Activated CD8-positive, alpha-beta T cell treated with anti-CD3 and anti-CD28 coated beads, Interleukin-2, amount 10 ng/mL, durations not matched to agents 7 days and 5 days (primary cell): ENCODE measurements at regions not wholly inside any gene's neighbourhood (a gene's known extent, or its start where the extent isn't known, plus 50 kb on each side); places are given as distances from the start of the nearest gene placed in this dataset.

ENCODE experiments used
- ATAC-seq: fragments of 150-1000 bp; cut with Tn5 transposase; one replicate; pipeline ENCODE4 v1.10.0; 2021; ENCODE audit warnings: moderate library complexity
- CTCF ChIA-PET: fragments of 350-600 bp; sonication (Branson Sonifier 250); formaldehyde crosslinking; loops from one replicate; lab custom pipeline; 2021; ENCODE audit warnings: antibody characterized with exemption; lab: Charles Lee
- POLR2A ChIA-PET: fragments of 350-600 bp; sonication (Branson Sonifier 250); formaldehyde crosslinking; loops from one replicate; lab custom pipeline; 2021; ENCODE audit warnings: antibody characterized with exemption; lab: Charles Lee
- DNase-seq: peaks from one replicate; pipeline ENCODE4 v3.0.0-alpha.2; 2020
- H3K27ac Mint-ChIP-seq: one replicate; pipeline ENCODE4 v1.8.0; 2021; ENCODE audit warnings: mild to moderate bottlenecking, mixed read lengths
- H3K27me3 Mint-ChIP-seq: one replicate; pipeline ENCODE4 v1.8.0; 2021; ENCODE audit warnings: low read depth, mixed read lengths
- H3K36me3 Mint-ChIP-seq: one replicate; pipeline ENCODE4 v1.8.0; 2021; ENCODE audit warnings: low read depth, mixed read lengths
- H3K4me1 Mint-ChIP-seq: one replicate; pipeline ENCODE4 v1.8.0; 2021; ENCODE audit warnings: low read depth, mixed read lengths
- H3K4me3 Mint-ChIP-seq: one replicate; pipeline ENCODE4 v1.8.0; 2021; ENCODE audit warnings: mild to moderate bottlenecking, mixed read lengths
- H3K9me3 Mint-ChIP-seq: one replicate; pipeline ENCODE4 v1.8.0; 2022; ENCODE audit warnings: mixed read lengths; ENCODE audit not compliant: insufficient read depth

GRCh38 chr3:115445559-115445958 lies 177.8 kb upstream of the GAP43 start:
- Mint-ChIP-seq H3K4me3 (no peak overlapping the region), H3K27ac (no peak overlapping the region), H3K9me3 (no peaks in the 10 kb centered on the region), H3K4me1 (no peaks in the 10 kb centered on the region), H3K27me3 (no peaks in the 10 kb centered on the region), H3K36me3 (no peaks in the 10 kb centered on the region)
- DNase-seq (no peak), ATAC-seq (no peak)
- ChIA-PET CTCF (no interaction called here), POLR2A (no interaction called here)

DNA sequence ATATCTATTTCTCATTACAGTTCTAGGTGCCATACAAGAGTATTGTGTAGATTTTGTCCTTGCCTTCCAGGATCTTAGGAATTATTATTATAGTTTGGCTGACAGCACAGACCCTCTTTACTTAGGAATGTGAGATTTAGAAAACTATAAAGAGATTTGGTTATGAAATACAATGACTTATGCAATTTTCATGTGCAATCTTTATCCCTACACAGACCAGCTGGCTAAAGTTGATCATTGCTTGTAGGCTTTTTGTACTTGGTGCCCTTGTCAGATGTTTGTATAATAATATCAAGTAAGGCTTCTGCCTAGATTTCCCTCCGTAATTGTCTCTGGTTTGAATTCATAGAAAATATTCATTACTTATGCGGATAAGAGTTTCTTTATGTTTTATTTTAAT lies 174.5 kb upstream of the GAP43 start:
- ATAC-seq = no peak
- Mint-ChIP-seq H3K27me3 (no peaks in the 10 kb centered on the region), H3K4me3 (no peak overlapping the region), H3K4me1 (no peaks in the 10 kb centered on the region), H3K36me3 (no peaks in the 10 kb centered on the region), H3K9me3 (no peaks in the 10 kb centered on the region), H3K27ac (no peak overlapping the region)
- no peak for DNase-seq
- CTCF ChIA-PET = no interaction called here
- POLR2A ChIA-PET = no interaction called here

- ChIA-PET POLR2A (no interaction called here), CTCF (no interaction called here)
- no peak for DNase-seq
- H3K27ac Mint-ChIP-seq = no peak overlapping the region
- H3K4me1 Mint-ChIP-seq = no peaks in the 10 kb centered on the region
- no peaks in the 10 kb centered on the region for H3K27me3 Mint-ChIP-seq
- no peaks in the 10 kb centered on the region for H3K36me3 Mint-ChIP-seq
- H3K4me3 Mint-ChIP-seq = no peak overlapping the region
- no peak for ATAC-seq
- no peaks in the 10 kb centered on the region for H3K9me3 Mint-ChIP-seq
Observed at GRCh38 chr3:115450036-115450435, 173.3 kb upstream of the GAP43 start.

- H3K4me1 Mint-ChIP-seq = no peaks in the 10 kb centered on the region
- no peaks in the 10 kb centered on the region for H3K9me3 Mint-ChIP-seq
Observed at GRCh38 chr3:115464036-115464435, 159.3 kb upstream of the GAP43 start.

GRCh38 chr3:115469649-115470048 lies 153.7 kb upstream of the GAP43 start:
- no peak for ATAC-seq
- CTCF ChIA-PET = no interaction called here

More at GRCh38 chr3:115464036-115464435, 159.3 kb upstream of the GAP43 start:
- CTCF ChIA-PET = no interaction called here
- H3K4me3 Mint-ChIP-seq = no peak overlapping the region
- no peak for ATAC-seq
- no peaks in the 10 kb centered on the region for H3K36me3 Mint-ChIP-seq
- POLR2A ChIA-PET = no interaction called here
- H3K27ac Mint-ChIP-seq = no peak overlapping the region
- DNase-seq = no peak
- peaks cover 3% of the 10 kb centered on the region for H3K27me3 Mint-ChIP-seq

DNA sequence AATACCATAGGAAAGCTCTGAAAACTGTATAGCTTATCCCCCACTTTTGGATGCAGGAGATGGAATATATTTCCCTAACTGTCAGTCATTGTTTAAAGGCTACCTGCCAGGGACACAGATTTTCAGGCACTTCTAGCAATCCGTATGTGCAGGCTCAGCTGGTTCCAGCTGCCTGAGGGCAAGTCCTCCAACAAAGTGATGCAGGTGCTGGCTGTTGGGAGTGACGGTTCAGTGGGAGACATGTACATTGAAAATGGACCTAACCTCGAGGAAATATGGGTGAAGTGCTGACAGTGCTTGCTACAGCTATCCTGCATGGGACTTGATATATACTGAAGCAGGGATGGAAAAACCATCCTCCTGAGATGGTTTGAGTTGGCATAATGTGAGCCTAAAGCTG lies 153.1 kb upstream of the GAP43 start:
- peaks cover 3% of the 10 kb centered on the region for H3K27me3 Mint-ChIP-seq
- no peaks in the 10 kb centered on the region for H3K36me3 Mint-ChIP-seq
- DNase-seq (no peak), ATAC-seq (no peak)
- no peak overlapping the region for H3K4me3 Mint-ChIP-seq
- POLR2A ChIA-PET = interaction anchor here (0.8 kb wide), 1 partner anchor 758 kb away, joined by 3 read pairs; no protein-coding TSS in a partner anchor
- H3K27ac Mint-ChIP-seq = no peak overlapping the region
- CTCF ChIA-PET = no interaction called here
- no peaks in the 10 kb centered on the region for H3K4me1 Mint-ChIP-seq
- no peaks in the 10 kb centered on the region for H3K9me3 Mint-ChIP-seq

More at GRCh38 chr3:115469649-115470048, 153.7 kb upstream of the GAP43 start:
- POLR2A ChIA-PET = interaction anchor here (0.8 kb wide), 1 partner anchor 757 kb away, joined by 3 read pairs; no protein-coding TSS in a partner anchor
- H3K4me3 Mint-ChIP-seq = no peak overlapping the region
- DNase-seq = no peak
- H3K36me3 Mint-ChIP-seq = no peaks in the 10 kb centered on the region
- no peaks in the 10 kb centered on the region for H3K4me1 Mint-ChIP-seq
- peaks cover 3% of the 10 kb centered on the region for H3K27me3 Mint-ChIP-seq
- H3K9me3 Mint-ChIP-seq = no peaks in the 10 kb centered on the region
- H3K27ac Mint-ChIP-seq = no peak overlapping the region

- no peak for ATAC-seq
- ChIA-PET CTCF (no interaction called here), POLR2A (no interaction called here)
- no peak for DNase-seq
- Mint-ChIP-seq H3K27ac (no peak overlapping the region), H3K9me3 (no peaks in the 10 kb centered on the region), H3K4me1 (no peaks in the 10 kb centered on the region), H3K4me3 (no peak overlapping the region), H3K36me3 (no peaks in the 10 kb centered on the region), H3K27me3 (no peaks in the 10 kb centered on the region)
Observed at GRCh38 chr3:115475178-115476041, 147.9 kb upstream of the GAP43 start.

- no peaks in the 10 kb centered on the region for H3K9me3 Mint-ChIP-seq
- H3K27me3 Mint-ChIP-seq = no peaks in the 10 kb centered on the region
- no peak overlapping the region for H3K27ac Mint-ChIP-seq
- CTCF ChIA-PET = no interaction called here
- ATAC-seq (no peak), DNase-seq (no peak)
- POLR2A ChIA-PET = no interaction called here
- H3K36me3 Mint-ChIP-seq = no peaks in the 10 kb centered on the region
- H3K4me3 Mint-ChIP-seq = no peak overlapping the region
- H3K4me1 Mint-ChIP-seq = no peaks in the 10 kb centered on the region
Observed at GRCh38 chr3:115476472-115476871, 146.8 kb upstream of the GAP43 start.

DNA sequence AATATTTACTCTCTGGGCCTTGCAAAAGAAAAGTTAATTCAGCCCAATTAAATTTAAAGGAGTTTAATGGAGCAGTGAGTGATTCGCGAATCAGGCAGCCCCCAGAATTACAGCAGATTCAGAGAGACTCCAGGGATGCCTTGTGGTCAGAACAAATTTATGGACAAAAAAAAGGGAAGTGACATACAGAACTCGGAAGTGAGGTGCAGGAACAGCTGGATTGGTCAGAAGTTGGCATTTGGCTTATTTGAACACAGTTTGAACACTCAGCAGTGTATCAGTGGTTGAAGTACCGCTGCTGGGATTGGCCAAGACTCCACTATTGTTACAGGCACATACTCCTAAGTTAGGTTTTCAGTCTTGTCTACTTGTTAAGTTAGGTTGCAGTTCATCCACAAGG lies 145.0 kb upstream of the GAP43 start:
- CTCF ChIA-PET = no interaction called here
- H3K27ac Mint-ChIP-seq = no peak overlapping the region
- no peaks in the 10 kb centered on the region for H3K27me3 Mint-ChIP-seq
- H3K4me3 Mint-ChIP-seq = no peak overlapping the region
- ATAC-seq (no peak), DNase-seq (no peak)
- POLR2A ChIA-PET = no interaction called here
- H3K36me3 Mint-ChIP-seq = no peaks in the 10 kb centered on the region
- H3K9me3 Mint-ChIP-seq = no peaks in the 10 kb centered on the region
- no peaks in the 10 kb centered on the region for H3K4me1 Mint-ChIP-seq

- ChIA-PET POLR2A (no interaction called here), CTCF (no interaction called here)
- DNase-seq = no peak
- no peaks in the 10 kb centered on the region for H3K4me1 Mint-ChIP-seq
- peaks cover 3% of the 10 kb centered on the region for H3K27me3 Mint-ChIP-seq
- no peak for ATAC-seq
- H3K36me3 Mint-ChIP-seq = no peaks in the 10 kb centered on the region
- H3K27ac Mint-ChIP-seq = no peak overlapping the region
- H3K4me3 Mint-ChIP-seq = no peak overlapping the region
- no peaks in the 10 kb centered on the region for H3K9me3 Mint-ChIP-seq
Observed at GRCh38 chr3:115486880-115487279, 136.4 kb upstream of the GAP43 start.

GRCh38 chr3:115487968-115488367 lies 135.3 kb upstream of the GAP43 start:
- H3K27me3 Mint-ChIP-seq = peaks cover 4% of the 10 kb centered on the region
- no peak overlapping the region for H3K27ac Mint-ChIP-seq
- no peak overlapping the region for H3K4me3 Mint-ChIP-seq
- ChIA-PET POLR2A (no interaction called here), CTCF (no interaction called here)
- DNase-seq = no peak
- ATAC-seq = no peak
- no peaks in the 10 kb centered on the region for H3K9me3 Mint-ChIP-seq
- no peaks in the 10 kb centered on the region for H3K4me1 Mint-ChIP-seq
- no peaks in the 10 kb centered on the region for H3K36me3 Mint-ChIP-seq

DNA sequence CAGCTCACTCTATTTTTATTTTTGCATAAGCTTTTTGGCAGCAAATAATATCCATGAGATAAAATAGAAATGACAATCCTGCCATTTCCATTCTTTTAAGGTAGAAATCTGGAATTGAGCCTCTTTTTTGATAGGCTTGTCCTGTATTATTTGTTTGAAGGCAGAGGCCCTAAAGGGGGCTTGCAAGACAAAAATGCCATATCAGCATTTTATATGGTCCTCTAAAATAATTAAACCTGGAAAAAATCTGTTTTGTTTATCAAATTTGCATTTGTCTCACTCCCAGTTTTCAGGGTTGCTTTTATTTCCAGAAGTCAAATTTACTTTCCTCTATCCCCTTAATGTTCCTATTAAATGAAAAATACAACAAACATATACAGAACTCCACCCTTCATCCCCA lies 134.9 kb upstream of the GAP43 start:
- no peaks in the 10 kb centered on the region for H3K9me3 Mint-ChIP-seq
- H3K27ac Mint-ChIP-seq = no peak overlapping the region
- POLR2A ChIA-PET = interaction anchor here (0.6 kb wide), 1 partner anchor 314 kb away, joined by 7 read pairs; no protein-coding TSS in a partner anchor
- H3K4me1 Mint-ChIP-seq = no peaks in the 10 kb centered on the region
- peaks cover 4% of the 10 kb centered on the region for H3K27me3 Mint-ChIP-seq
- CTCF ChIA-PET = no interaction called here
- H3K36me3 Mint-ChIP-seq = no peaks in the 10 kb centered on the region
- no peak for DNase-seq
- ATAC-seq = no peak
- no peak overlapping the region for H3K4me3 Mint-ChIP-seq
